Bronchial epithelial cell (primary cell): ENCODE measurements at regions not wholly inside any gene's neighbourhood (a gene's known extent, or its start where the extent isn't known, plus 50 kb on each side); places are given as distances from the start of the nearest gene placed in this dataset.
A peak's percentile ranks its signal among the peaks of the same experiment; 100 is the strongest.

Experiments
- DNase-seq: peaks from one replicate; pipeline ENCODE4 v3.0.0-alpha.2; 2010; ENCODE audit warnings: low read depth
- FAIRE-seq: peaks from 2 replicates; lab custom pipeline; 2011; peaks lifted over from hg19 to GRCh38; lab: Jason Lieb, UNC
- H3K27me3 ChIP-seq: 2 replicates; pipeline ENCODE4 v1.5.1; 2011; ENCODE audit warnings: low read length; ENCODE audit not compliant: control insufficient read depth, insufficient read depth
- H3K36me3 ChIP-seq: 2 replicates; pipeline ENCODE4 v1.5.1; 2011; ENCODE audit warnings: low read length; ENCODE audit not compliant: control insufficient read depth, insufficient read depth
- H3K4me3 ChIP-seq: 2 replicates; pipeline ENCODE4 v1.5.1; 2011; ENCODE audit warnings: mild to moderate bottlenecking, low read depth, low read length, control low read depth
- CTCF ChIP-seq: IDR thresholded peaks from 2 replicates; pipeline ENCODE4 v1.5.1; 2011; ENCODE audit warnings: mild to moderate bottlenecking, moderate library complexity, low read length, control low read depth, inconsistent platforms; ENCODE audit not compliant: insufficient read depth, severe bottlenecking

GRCh38 chr2:18346874-18347273, 213.6 kb downstream of the RDH14 start:
- FAIRE-seq, result no peak
- DNase-seq, result no peak
- no peaks in the 10 kb centered on the region for H3K36me3 ChIP-seq
- no peaks in the 10 kb centered on the region for H3K27me3 ChIP-seq
- no peak for TF ChIP-seq CTCF
- no peak overlapping the region for H3K4me3 ChIP-seq

- no peak overlapping the region for H3K4me3 ChIP-seq
- H3K27me3 ChIP-seq, result no peaks in the 10 kb centered on the region
- DNase-seq (peak; percentile 55), FAIRE-seq (no peak)
- no peak for TF ChIP-seq CTCF
- H3K36me3 ChIP-seq, result no peaks in the 10 kb centered on the region
Observed at GRCh38 chr2:18346344-18346743, 214.1 kb downstream of the RDH14 start.

GRCh38 chr2:18345848-18346247, 214.6 kb downstream of the RDH14 start:
- peak; percentile 88 for DNase-seq
- peak; percentile 14 for TF ChIP-seq CTCF
- Histone ChIP-seq H3K36me3 (no peaks in the 10 kb centered on the region), H3K4me3 (no peak overlapping the region), H3K27me3 (no peaks in the 10 kb centered on the region)
- FAIRE-seq, result peak; percentile 52

DNA sequence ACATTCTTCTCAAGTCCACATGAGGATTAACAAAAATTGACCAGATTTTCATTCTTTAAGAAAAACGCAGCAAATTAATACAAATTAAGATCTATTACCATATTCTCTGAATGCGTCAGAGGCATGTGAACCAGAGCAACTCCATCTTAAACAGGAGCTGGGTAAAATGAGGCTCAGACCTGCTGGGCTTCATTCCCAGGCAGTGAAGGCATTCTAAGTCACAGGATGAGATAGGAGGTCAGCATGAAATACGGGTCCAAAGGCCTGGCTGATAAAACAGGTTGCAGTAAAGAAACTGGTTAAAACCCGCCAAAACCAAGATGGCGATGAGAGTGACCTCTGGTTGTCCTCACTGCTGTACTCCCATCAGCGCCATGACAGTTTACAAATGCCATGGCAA, 217.6 kb downstream of the RDH14 start:
- H3K27me3 ChIP-seq, result no peaks in the 10 kb centered on the region
- no peak for TF ChIP-seq CTCF
- H3K36me3 ChIP-seq, result no peaks in the 10 kb centered on the region
- no peak overlapping the region for H3K4me3 ChIP-seq
- DNase-seq (no peak), FAIRE-seq (no peak)

DNA sequence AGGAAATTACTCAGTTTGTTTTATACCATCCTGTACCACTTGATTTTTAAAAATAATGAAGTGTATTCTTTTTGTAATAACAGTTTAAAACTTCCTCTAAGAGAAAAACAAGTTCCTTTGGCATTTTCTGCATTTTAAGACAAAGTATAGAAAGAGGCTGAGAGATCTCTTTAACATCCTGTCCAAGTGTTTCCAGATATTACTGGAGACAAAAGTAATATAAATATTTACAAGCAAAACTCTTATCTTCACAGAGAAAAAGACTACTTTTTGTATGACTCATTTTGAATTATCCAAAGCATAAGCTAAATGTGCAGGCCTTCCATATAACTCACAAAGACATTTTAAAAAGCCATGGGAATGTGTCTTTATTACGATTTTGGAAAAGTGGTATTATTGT, 221.1 kb downstream of the RDH14 start:
- H3K27me3 ChIP-seq, result no peaks in the 10 kb centered on the region
- FAIRE-seq (no peak), DNase-seq (no peak)
- no peak overlapping the region for H3K4me3 ChIP-seq
- no peaks in the 10 kb centered on the region for H3K36me3 ChIP-seq
- TF ChIP-seq CTCF, result no peak

- Histone ChIP-seq H3K4me3 (no peak overlapping the region), H3K36me3 (no peaks in the 10 kb centered on the region), H3K27me3 (no peaks in the 10 kb centered on the region)
- no peak for TF ChIP-seq CTCF
- FAIRE-seq (no peak), DNase-seq (peak; percentile 93)
Observed at GRCh38 chr2:18336975-18337374, 223.5 kb downstream of the RDH14 start.
